K562 (cell line): ENCODE measurements at regions not wholly inside any gene's neighbourhood (a gene's known extent, or its start where the extent isn't known, plus 50 kb on each side); places are given as distances from the start of the nearest gene placed in this dataset.

ENCODE experiments used
- ATAC-seq: fragments of 200-7000 bp; cut with Tn5 transposase; 3 replicates; pipeline ENCODE4 v1.9.1; 2020; ENCODE audit warnings: moderate library complexity
- BruUV-seq: library from RNA; stranded (reverse); fragments of 400-500 nt; replicated peaks from 2 replicates; lab custom pipeline; 2021; lab: Mats Ljungman, UMichigan
- CTCF ChIA-PET: fragments of 300-600 bp; formaldehyde crosslinking; extraction: SDS; loops from one replicate; lab custom pipeline; 2021; ENCODE audit warnings: low intra/inter-chr PET ratio; lab: Yijun Ruan, JAX
- POLR2A ChIA-PET: fragments of 300-600, 350-650 bp; sonication (Branson Sonifier 250); formaldehyde crosslinking; extraction: SDS; loops from one replicate; lab custom pipeline; 2021; ENCODE audit warnings: antibody characterized with exemption, inconsistent platforms; lab: Yijun Ruan, JAX
- DNase-seq, 4 experiments: peaks; one replicate each; pipeline versions ENCODE4 v3.0.0 to v3.0.0-alpha.2; 2011 to 2018; ENCODE audit warnings: low spot score in 3 of 4, mixed read lengths in 3 of 4; ENCODE audit errors: extremely low read depth in 1 of 4
- FAIRE-seq: peaks from 2 replicates; lab custom pipeline; 2011; peaks lifted over from hg19 to GRCh38; lab: Jason Lieb, UNC
- H2AFZ ChIP-seq: 2 replicates; pipeline ENCODE4 v1.6.0; 2011; ENCODE audit warnings: low read depth, low read length, control low read depth, inconsistent platforms
- H3K27ac ChIP-seq: fragments of 200-600 bp; 3 replicates; pipeline ENCODE4 v1.8.0; 2011; ENCODE audit warnings: low read depth, mild to moderate bottlenecking, control low read depth, inconsistent platforms, low read length, moderate library complexity, mixed read lengths; ENCODE audit errors: extremely low read depth
- H3K27me3 ChIP-seq, 2 experiments: fragments of 300-600 bp in 1 of 2; 2 replicates in 1 of 2; 3 replicates in 1 of 2; pipeline versions ENCODE4 v1.6.0 to v1.8.0; 2011; ENCODE audit warnings: inconsistent platforms in 2 of 2, low read length in 2 of 2, mild to moderate bottlenecking in 1 of 2, mixed read lengths in 1 of 2, moderate library complexity in 1 of 2; ENCODE audit not compliant: control insufficient read depth in 2 of 2, insufficient read depth in 2 of 2
- H3K36me3 ChIP-seq: fragments of 300-600 bp; 3 replicates; pipeline ENCODE4 v1.8.0; 2011; ENCODE audit warnings: mild to moderate bottlenecking, low read length, inconsistent platforms; ENCODE audit not compliant: control insufficient read depth, insufficient read depth
- H3K4me1 ChIP-seq, 2 experiments: fragments of 200-600 bp in 1 of 2; replicated peaks in 1 of 2; 2 replicates in 1 of 2; 3 replicates in 1 of 2; pipeline versions ENCODE4 v1.5.1 to v1.8.0; 2011; ENCODE audit warnings: inconsistent platforms in 2 of 2, low read length in 2 of 2, mild to moderate bottlenecking in 1 of 2, mixed read lengths in 1 of 2, moderate library complexity in 1 of 2; ENCODE audit not compliant: control insufficient read depth in 2 of 2, insufficient read depth in 2 of 2
- H3K4me2 ChIP-seq: 2 replicates; pipeline ENCODE4 v1.6.1; 2011; ENCODE audit warnings: low read length, control low read depth, inconsistent platforms, mixed read lengths; ENCODE audit not compliant: insufficient read depth
- H3K4me3 ChIP-seq: fragments of 200-600 bp; sonication (generic), shearing (Covaris generic); 2 replicates; pipeline ENCODE4 v1.5.1; 2016; ENCODE audit warnings: control low read depth, inconsistent platforms
- H3K79me2 ChIP-seq: fragments of 200-600 bp; 3 replicates; pipeline ENCODE4 v1.8.0; 2011; ENCODE audit warnings: low read length, inconsistent platforms; ENCODE audit not compliant: control insufficient read depth, insufficient read depth
- H3K9ac ChIP-seq, 2 experiments: 2 replicates each; pipeline versions ENCODE4 v1.6.0 to v1.6.1; 2011; ENCODE audit warnings: low read depth in 2 of 2, low read length in 2 of 2, control low read depth in 1 of 2, inconsistent platforms in 1 of 2, mild to moderate bottlenecking in 1 of 2, mixed read lengths in 1 of 2; ENCODE audit not compliant: insufficient read depth in 1 of 2
- H3K9me1 ChIP-seq: one replicate; pipeline ENCODE4 v1.6.0; 2011; ENCODE audit warnings: inconsistent platforms, mild to moderate bottlenecking, low read length, moderate library complexity; ENCODE audit not compliant: control insufficient read depth, insufficient read depth
- H3K9me3 ChIP-seq: replicated peaks from 2 replicates; pipeline ENCODE4 v1.5.1; 2011; ENCODE audit warnings: low read depth, low read length, inconsistent platforms; ENCODE audit not compliant: control insufficient read depth, insufficient read depth
- H4K20me1 ChIP-seq: replicated peaks from 2 replicates; pipeline ENCODE4 v1.6.1; 2011; ENCODE audit warnings: low read length, inconsistent platforms, mixed read lengths; ENCODE audit not compliant: control insufficient read depth, insufficient read depth
- HMG20B ChIP-seq: fragments of 250-450 bp; sonication (Bioruptor Pico); IDR thresholded peaks from 2 replicates; pipeline ENCODE4 v1.5.0; 2021; ENCODE audit warnings: mild to moderate bottlenecking
- KLF1 ChIP-seq: fragments of 450-650 bp; IDR thresholded peaks from 2 replicates; pipeline ENCODE4 v1.6.1; 2016; ENCODE audit warnings: missing genetic modification characterization, missing compliant biosample characterization
- PTRF ChIP-seq: fragments of 450-650 bp; IDR thresholded peaks from 2 replicates; pipeline ENCODE4 v1.6.1; 2016; ENCODE audit warnings: mild to moderate bottlenecking, missing genetic modification characterization, missing compliant biosample characterization
- ZNF766 ChIP-seq: fragments of 200-800 bp; sonication (Bioruptor generic); conservative IDR thresholded peaks from 2 replicates; pipeline ENCODE4 v1.6.1; 2016; ENCODE audit warnings: missing genetic modification characterization, missing compliant biosample characterization
- WGBS: fragments of 100-300 bp; shearing (Covaris generic); methylation state at CpG from one replicate; pipeline ENCODE4 v1.1.6; 2016; ENCODE audit warnings: low coverage, mixed read lengths; ENCODE audit not compliant: insufficient coverage; ENCODE audit errors: missing lambda C conversion rate; 5-methylcytosine and 5-hydroxymethylcytosine counted together
- in situ Hi-C: fragments of 300-500 bp; cut with MboI; formaldehyde crosslinking; loops from 4 replicates; pipeline ENCODE4 v1.15.0; 2018; ENCODE audit warnings: inconsistent platforms, mixed read lengths
- intact Hi-C: fragments of 100-400 bp; cut with micrococcal nuclease; formaldehyde crosslinking; loops from 2 replicates; pipeline ENCODE4 v1.14.2; 2022
- TF ChIP-seq, protein P1 (sequence below): sonication (generic); formaldehyde crosslinking; IDR thresholded peaks from 2 replicates; pipeline ENCODE4 v1.4.0; 2020; ENCODE audit warnings: mild to moderate bottlenecking, missing genetic modification reagents
- TF ChIP-seq, protein P2 (sequence below): sonication (generic); formaldehyde crosslinking; IDR thresholded peaks from 2 replicates; pipeline ENCODE4 v1.8.1; 2023; ENCODE audit warnings: mild to moderate bottlenecking, missing genetic modification reagents

DNA sequence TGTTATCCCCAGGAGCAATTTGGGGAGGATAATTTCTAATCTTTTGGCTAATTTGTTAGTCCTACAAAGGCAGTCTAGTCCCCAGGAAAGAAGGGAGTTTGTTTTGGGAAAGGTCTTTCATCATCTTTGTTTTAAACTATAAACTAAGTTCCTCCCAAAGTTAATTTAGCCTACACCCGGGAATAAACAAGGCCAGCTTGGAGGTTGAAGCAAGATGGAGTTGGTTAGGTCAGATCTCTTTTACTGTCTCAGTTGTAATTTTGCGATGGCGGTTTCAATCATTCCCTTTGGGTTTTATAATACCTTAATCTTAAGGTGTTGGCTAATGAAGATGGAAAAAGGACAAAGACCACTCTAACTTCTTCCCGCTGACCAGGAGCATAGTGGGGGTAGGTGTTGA, 166.4 kb upstream of the NAMPT start (continued):
- TF ChIP-seq, protein P1, sequence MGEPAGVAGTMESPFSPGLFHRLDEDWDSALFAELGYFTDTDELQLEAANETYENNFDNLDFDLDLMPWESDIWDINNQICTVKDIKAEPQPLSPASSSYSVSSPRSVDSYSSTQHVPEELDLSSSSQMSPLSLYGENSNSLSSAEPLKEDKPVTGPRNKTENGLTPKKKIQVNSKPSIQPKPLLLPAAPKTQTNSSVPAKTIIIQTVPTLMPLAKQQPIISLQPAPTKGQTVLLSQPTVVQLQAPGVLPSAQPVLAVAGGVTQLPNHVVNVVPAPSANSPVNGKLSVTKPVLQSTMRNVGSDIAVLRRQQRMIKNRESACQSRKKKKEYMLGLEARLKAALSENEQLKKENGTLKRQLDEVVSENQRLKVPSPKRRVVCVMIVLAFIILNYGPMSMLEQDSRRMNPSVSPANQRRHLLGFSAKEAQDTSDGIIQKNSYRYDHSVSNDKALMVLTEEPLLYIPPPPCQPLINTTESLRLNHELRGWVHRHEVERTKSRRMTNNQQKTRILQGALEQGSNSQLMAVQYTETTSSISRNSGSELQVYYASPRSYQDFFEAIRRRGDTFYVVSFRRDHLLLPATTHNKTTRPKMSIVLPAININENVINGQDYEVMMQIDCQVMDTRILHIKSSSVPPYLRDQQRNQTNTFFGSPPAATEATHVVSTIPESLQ (CRISPR knock-in tag), result no peak

DNA sequence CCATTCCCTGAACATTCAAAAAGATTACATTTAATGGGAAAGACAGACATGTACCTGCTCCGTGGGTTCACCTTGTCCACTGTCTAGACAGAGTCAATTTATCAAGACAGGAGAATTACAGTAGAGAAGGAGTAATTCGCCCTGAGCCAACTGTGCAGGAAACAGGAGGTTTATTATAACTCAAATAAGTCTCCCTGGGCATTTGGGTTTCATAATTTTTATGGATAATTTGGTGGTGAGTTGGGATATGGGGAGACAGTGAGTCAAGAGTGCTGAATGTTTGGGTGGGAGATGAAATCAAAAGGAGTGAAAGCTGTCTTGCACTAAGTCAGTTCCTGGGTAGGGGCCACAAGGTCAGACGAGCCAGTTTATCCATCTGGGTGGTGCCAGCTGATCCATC, 165.9 kb upstream of the NAMPT start:
- Histone ChIP-seq H3K9me1 (no peaks in the 10 kb centered on the region), H3K4me2 (no peak overlapping the region), H3K4me1 (peaks cover 13 to 32% of the 10 kb centered on the region in 2 experiments; a peak in 4 of 5 replicates), H3K79me2 (no peaks in the 10 kb centered on the region), H3K9me3 (peaks cover 4% of the 10 kb centered on the region; the same call in 1 of the 2 replicates), H3K9ac (no peak overlapping the region), H4K20me1 (no peaks in the 10 kb centered on the region), H3K4me3 (no peak overlapping the region), H3K27ac (no peak overlapping the region), H3K36me3 (no peaks in the 10 kb centered on the region), H2AFZ (peak overlapping the region; percentile 16; the same call in 1 of the 2 replicates)
- WGBS, result 83% methylated on average over 3 of the region's 3 CpGs
- intact Hi-C loops, result no loop called here
- no peak for FAIRE-seq
- BruUV-seq, result no TSS peak
- no peak for DNase-seq
- TF ChIP-seq HMG20B (CRISPR knock-in tag), result no peak
- TF ChIP-seq, protein P2, sequence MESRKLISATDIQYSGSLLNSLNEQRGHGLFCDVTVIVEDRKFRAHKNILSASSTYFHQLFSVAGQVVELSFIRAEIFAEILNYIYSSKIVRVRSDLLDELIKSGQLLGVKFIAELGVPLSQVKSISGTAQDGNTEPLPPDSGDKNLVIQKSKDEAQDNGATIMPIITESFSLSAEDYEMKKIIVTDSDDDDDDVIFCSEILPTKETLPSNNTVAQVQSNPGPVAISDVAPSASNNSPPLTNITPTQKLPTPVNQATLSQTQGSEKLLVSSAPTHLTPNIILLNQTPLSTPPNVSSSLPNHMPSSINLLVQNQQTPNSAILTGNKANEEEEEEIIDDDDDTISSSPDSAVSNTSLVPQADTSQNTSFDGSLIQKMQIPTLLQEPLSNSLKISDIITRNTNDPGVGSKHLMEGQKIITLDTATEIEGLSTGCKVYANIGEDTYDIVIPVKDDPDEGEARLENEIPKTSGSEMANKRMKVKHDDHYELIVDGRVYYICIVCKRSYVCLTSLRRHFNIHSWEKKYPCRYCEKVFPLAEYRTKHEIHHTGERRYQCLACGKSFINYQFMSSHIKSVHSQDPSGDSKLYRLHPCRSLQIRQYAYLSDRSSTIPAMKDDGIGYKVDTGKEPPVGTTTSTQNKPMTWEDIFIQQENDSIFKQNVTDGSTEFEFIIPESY (CRISPR knock-in tag), result no peak
- TF ChIP-seq ZNF766 (CRISPR knock-in tag), result peak; percentile 61; the same call in 1 of the 2 replicates
- TF ChIP-seq KLF1 (tag), result no peak
- 0 out of 2 replicates have a peak, but pooled peaks have one; percentile 0 for TF ChIP-seq PTRF (tag)
- TF ChIP-seq, all 486 proteins: peak for 2
- H3K27me3 ChIP-seq, result no peaks in the 10 kb centered on the region
- POLR2A ChIA-PET, result no interaction called here
- no peak for ATAC-seq
- in situ Hi-C loops, result no loop called here
- CTCF ChIA-PET, result no interaction called here
